ENCODE measurements at regions not wholly inside any gene's neighbourhood (a gene's known extent, or its start where the extent isn't known, plus 50 kb on each side); places are given as distances from the start of the nearest gene placed in this dataset.
"Not testable (repeated sequence)": the region's sequence is repeated elsewhere in the genome, so short reads cannot be mapped to it uniquely, and the experiment has no call there.

- DNase-seq: no peak
Observed at GRCh38 chr1:60797351-60797750, 285.0 kb upstream of the NFIA start.

- no peak for DNase-seq
Observed at GRCh38 chr1:60791226-60791625, 291.1 kb upstream of the NFIA start.

- not testable (repeated sequence) for DNase-seq
Observed at GRCh38 chr1:60773099-60773498, 309.3 kb upstream of the NFIA start.

- no peak for DNase-seq
Observed at GRCh38 chr1:60769082-60769481, 313.3 kb upstream of the NFIA start.

GRCh38 chr1:60765204-60765603 lies 317.2 kb upstream of the NFIA start:
- DNase-seq: no peak

- DNase-seq: no peak
Observed at GRCh38 chr1:60764489-60764888, 317.9 kb upstream of the NFIA start.

- no peak for DNase-seq
Observed at GRCh38 chr1:60763741-60764140, 318.6 kb upstream of the NFIA start.

GRCh38 chr1:60762911-60763310 lies 319.4 kb upstream of the NFIA start:
- no peak for DNase-seq

- DNase-seq: no peak
Observed at GRCh38 chr1:60762176-60762575, 320.2 kb upstream of the NFIA start.

GRCh38 chr1:60759291-60759690 lies 323.1 kb upstream of the NFIA start:
- no peak for DNase-seq

- no peak for DNase-seq
Observed at GRCh38 chr1:60757485-60757884, 324.9 kb upstream of the NFIA start.

- DNase-seq: no peak
Observed at GRCh38 chr1:60753036-60753900, 329.1 kb upstream of the NFIA start.

GRCh38 chr1:60751306-60751705 lies 331.1 kb upstream of the NFIA start:
- no peak for DNase-seq

- DNase-seq: no peak
Observed at GRCh38 chr1:60747353-60747752, 335.0 kb upstream of the NFIA start.

GRCh38 chr1:60746278-60746791 lies 336.0 kb upstream of the NFIA start:
- no peak for DNase-seq

- no peak for DNase-seq
Observed at GRCh38 chr1:60745484-60745883, 336.9 kb upstream of the NFIA start.

GRCh38 chr1:60742339-60742738 lies 340.0 kb upstream of the NFIA start:
- DNase-seq: no peak

- DNase-seq: no peak
Observed at GRCh38 chr1:60740154-60740553, 342.2 kb upstream of the NFIA start.

- no peak for DNase-seq
Observed at GRCh38 chr1:60739729-60740128, 342.6 kb upstream of the NFIA start.

GRCh38 chr1:60732977-60733401 lies 349.4 kb upstream of the NFIA start:
- DNase-seq: no peak

- no peak for DNase-seq
Observed at GRCh38 chr1:60731321-60731720, 351.0 kb upstream of the NFIA start.

- DNase-seq: no peak
Observed at GRCh38 chr1:60727552-60727951, 354.8 kb upstream of the NFIA start.

- DNase-seq: no peak
Observed at GRCh38 chr1:60716472-60716871, 365.9 kb upstream of the NFIA start.

GRCh38 chr1:60715970-60716369 lies 366.4 kb upstream of the NFIA start:
- DNase-seq: no peak

- no peak for DNase-seq
Observed at GRCh38 chr1:60709426-60709825, 372.9 kb upstream of the NFIA start.
